AG09309 (cell line): ENCODE measurements at regions not wholly inside any gene's neighbourhood (a gene's known extent, or its start where the extent isn't known, plus 50 kb on each side); places are given as distances from the start of the nearest gene placed in this dataset.

Experiments used
- DNase-seq: peaks from one replicate; pipeline ENCODE4 v3.0.0-alpha.2; 2010; ENCODE audit warnings: low read depth
- H3K4me3 ChIP-seq: 2 replicates; pipeline ENCODE4 v1.5.1; 2011; ENCODE audit warnings: mild to moderate bottlenecking, low read depth, low read length, moderate library complexity; ENCODE audit not compliant: control insufficient read depth
- CTCF ChIP-seq: IDR thresholded peaks from 2 replicates; pipeline ENCODE4 v1.5.1; 2011; ENCODE audit warnings: mild to moderate bottlenecking, low read depth, low read length, inconsistent platforms; ENCODE audit not compliant: insufficient read depth, control insufficient read depth; ENCODE audit errors: missing control alignments

GRCh38 chr1:38452246-38452645 is 405.7 kb upstream of the POU3F1 start:
- no peak overlapping the region for H3K4me3 ChIP-seq
- no peak for DNase-seq
- no peak for TF ChIP-seq CTCF

- no peak overlapping the region for H3K4me3 ChIP-seq
- DNase-seq = no peak
Measured at GRCh38 chr1:38451541-38451993, 405.0 kb upstream of the POU3F1 start.

GRCh38 chr1:38448893-38449292 is 402.3 kb upstream of the POU3F1 start:
- no peak for TF ChIP-seq CTCF
- H3K4me3 ChIP-seq = no peak overlapping the region
- DNase-seq = no peak

More at GRCh38 chr1:38451541-38451993, 405.0 kb upstream of the POU3F1 start:
- TF ChIP-seq CTCF = no peak

- TF ChIP-seq CTCF = no peak
- no peak overlapping the region for H3K4me3 ChIP-seq
- DNase-seq = no peak
Measured at GRCh38 chr1:38446936-38447335, 400.3 kb upstream of the POU3F1 start.

GRCh38 chr1:38444770-38445442 is 398.3 kb upstream of the POU3F1 start:
- no peak for DNase-seq
- no peak for TF ChIP-seq CTCF
- H3K4me3 ChIP-seq = no peak overlapping the region

- DNase-seq = peak; percentile 20
- no peak for TF ChIP-seq CTCF
- no peak overlapping the region for H3K4me3 ChIP-seq
Measured at GRCh38 chr1:38444311-38444710, 397.7 kb upstream of the POU3F1 start.
